Muscle of leg (tissue), 3 donors: ENCODE measurements at regions not wholly inside any gene's neighbourhood (a gene's known extent, or its start where the extent isn't known, plus 50 kb on each side); places are given as distances from the start of the nearest gene placed in this dataset.
"Not testable (repeated sequence)": the region's sequence is repeated elsewhere in the genome, so short reads cannot be mapped to it uniquely, and the experiment has no call there.

Experiments
- DNase-seq: peaks from one replicate; pipeline ENCODE4 v3.0.0; 2013
- H3K27ac ChIP-seq: one replicate; pipeline ENCODE4 v1.5.1; 2013; ENCODE audit warnings: mild to moderate bottlenecking, low read length, control low read depth
- H3K27me3 ChIP-seq: one replicate; pipeline ENCODE4 v1.6.1; 2013; ENCODE audit warnings: low read length; ENCODE audit not compliant: control insufficient read depth, insufficient read depth
- H3K36me3 ChIP-seq: one replicate; pipeline ENCODE4 v1.6.1; 2013; ENCODE audit warnings: low read length; ENCODE audit not compliant: control insufficient read depth, insufficient read depth
- H3K4me1 ChIP-seq: one replicate; pipeline ENCODE4 v1.6.1; 2013; ENCODE audit warnings: low read length; ENCODE audit not compliant: control insufficient read depth, insufficient read depth
- H3K4me3 ChIP-seq: one replicate; pipeline ENCODE4 v1.5.1; 2013; ENCODE audit warnings: low read length, control low read depth
- H3K9me3 ChIP-seq: replicated peaks from 2 replicates; pipeline ENCODE4 v1.6.1; 2013; ENCODE audit warnings: low read depth, low read length; ENCODE audit not compliant: control insufficient read depth
- WGBS: methylation state at CpG from one replicate; pipeline ENCODE4 v1.1.5; 2013; ENCODE audit warnings: missing lambda C conversion rate; ENCODE audit not compliant: insufficient coverage; 5-methylcytosine and 5-hydroxymethylcytosine counted together

DNA sequence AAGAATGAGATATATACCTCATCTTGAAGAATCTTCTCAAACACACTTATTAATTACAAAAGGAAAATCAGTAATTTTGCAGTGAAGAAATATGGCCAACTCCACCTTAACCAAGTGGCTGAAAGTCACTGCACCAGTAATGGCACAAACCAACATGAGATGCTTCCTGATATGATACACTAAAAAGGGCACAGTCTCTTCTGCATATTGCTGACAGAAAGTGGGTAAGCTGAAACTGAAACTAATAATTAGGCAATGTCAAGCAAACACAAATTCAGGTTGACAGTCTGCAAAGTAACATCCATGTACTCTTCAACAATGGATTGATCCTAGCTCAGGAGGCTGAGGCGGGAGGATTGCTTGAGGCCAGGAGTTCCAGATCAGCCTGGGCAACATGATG is 56.1 kb downstream of the ZNF22 start:
- not testable (repeated sequence) for H3K4me1 ChIP-seq, DNase-seq, H3K27me3 ChIP-seq, H3K9me3 ChIP-seq, H3K4me3 ChIP-seq, H3K36me3 ChIP-seq, H3K27ac ChIP-seq
- WGBS, result 80% methylated on average over 1 of the region's 1 CpG

DNA sequence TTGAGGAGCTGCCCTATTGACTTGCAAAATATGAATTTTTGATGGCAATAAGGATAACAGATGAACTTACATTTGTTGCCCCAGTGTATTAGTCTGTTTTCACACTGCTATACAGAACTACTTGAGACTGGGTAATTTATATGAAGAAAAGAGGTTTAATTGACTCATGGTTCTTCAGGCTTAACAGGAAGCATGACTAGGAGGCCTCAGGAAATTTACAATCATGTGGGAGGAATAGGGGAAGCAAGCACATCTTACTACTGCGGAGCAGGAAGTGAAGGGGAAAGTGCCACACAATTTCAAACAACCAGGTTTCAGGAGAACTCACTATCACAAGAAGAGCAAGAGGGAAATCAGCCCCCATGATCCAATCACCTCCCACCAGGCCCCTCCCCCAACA is 57.9 kb downstream of the ZNF22 start:
- Histone ChIP-seq H3K9me3 (no peaks in the 10 kb centered on the region), H3K27ac (no peak overlapping the region), H3K36me3 (no peaks in the 10 kb centered on the region), H3K27me3 (no peaks in the 10 kb centered on the region), H3K4me3 (no peak overlapping the region), H3K4me1 (no peaks in the 10 kb centered on the region)
- no CpG with 5 or more reads among the region's 1 CpG for WGBS
- DNase-seq, result no peak

DNA sequence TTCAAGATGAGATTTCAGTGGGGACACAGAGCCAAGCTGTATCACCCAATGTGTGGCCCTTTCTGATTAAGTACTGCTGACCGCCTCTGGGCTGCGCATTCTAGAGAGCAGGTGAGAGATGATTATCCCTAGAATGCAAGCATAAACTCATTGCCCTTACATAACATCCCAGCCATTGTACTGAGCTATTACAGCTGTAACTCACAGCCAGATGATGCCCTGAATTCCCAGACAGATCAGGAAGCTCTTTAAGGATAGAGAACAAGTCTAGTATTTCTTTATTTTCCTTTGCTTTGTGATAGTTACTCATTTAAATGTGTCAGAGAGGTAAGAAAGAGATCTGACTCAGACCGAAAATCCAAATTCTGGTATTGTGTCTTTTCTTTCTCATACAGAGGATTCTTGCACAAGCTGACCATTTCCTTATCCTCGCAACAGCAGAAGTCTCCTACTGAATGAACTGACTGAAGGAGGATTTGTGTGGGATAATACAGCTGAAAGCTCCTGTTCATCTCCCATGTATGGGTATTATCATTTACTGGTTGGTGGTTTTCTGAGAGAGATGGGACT is 58.4 kb downstream of the ZNF22 start:
- WGBS, result no CpG with 5 or more reads among the region's 4 CpGs
- H3K9me3 ChIP-seq, result no peaks in the 10 kb centered on the region

DNA sequence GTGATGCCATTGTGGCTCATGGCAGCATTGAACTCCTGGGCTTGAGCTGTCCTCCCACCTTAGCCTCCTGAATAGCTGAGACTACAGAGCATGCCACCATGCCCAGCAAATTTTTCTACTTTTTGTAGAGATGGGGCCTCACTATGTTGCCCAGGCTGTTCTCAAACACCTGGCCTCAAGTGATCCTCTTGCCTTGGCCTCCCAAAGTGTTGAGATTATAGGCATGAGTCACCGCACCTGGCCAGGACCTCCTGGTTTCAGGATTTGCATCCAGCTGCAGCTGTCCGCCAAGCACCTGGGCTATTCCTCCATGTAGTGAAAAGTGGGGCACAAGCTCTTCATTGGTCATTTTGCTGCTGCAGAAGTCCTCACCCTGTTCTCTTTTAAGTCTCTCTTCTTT is 58.9 kb downstream of the ZNF22 start:
- H3K9me3 ChIP-seq, result no peaks in the 10 kb centered on the region
- no peaks in the 10 kb centered on the region for H3K27me3 ChIP-seq
- H3K36me3 ChIP-seq, result no peaks in the 10 kb centered on the region
- DNase-seq, result no peak
- WGBS, result 100% methylated on average over 1 of the region's 2 CpGs
- no peaks in the 10 kb centered on the region for H3K4me1 ChIP-seq
- H3K4me3 ChIP-seq, result no peak overlapping the region
- no peak overlapping the region for H3K27ac ChIP-seq

More for the DNA sequence above, 58.4 kb downstream of the ZNF22 start:
- Histone ChIP-seq H3K36me3 (no peaks in the 10 kb centered on the region), H3K4me1 (no peaks in the 10 kb centered on the region), H3K27ac (no peak overlapping the region), H3K4me3 (no peak overlapping the region), H3K27me3 (no peaks in the 10 kb centered on the region)
- DNase-seq, result no peak

DNA sequence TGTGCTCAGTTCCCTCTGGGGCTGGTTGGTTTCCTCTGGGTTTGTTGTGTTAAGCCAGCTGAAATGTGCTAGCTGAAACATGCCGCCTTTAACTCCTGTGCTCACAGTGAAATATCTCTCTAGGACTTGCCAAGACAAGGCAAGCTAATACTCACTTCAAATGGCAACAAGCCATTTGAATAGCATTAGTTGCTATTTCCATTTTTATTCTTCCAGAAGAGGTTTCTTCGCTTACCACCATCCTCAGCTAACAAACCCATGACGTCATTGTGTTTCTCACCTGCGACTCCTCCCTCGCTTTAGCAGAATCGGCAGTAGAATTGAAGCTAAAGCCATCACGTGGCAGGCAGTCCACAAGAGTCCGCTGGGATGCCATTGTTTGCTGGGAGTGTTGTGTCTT is 61.3 kb downstream of the ZNF22 start:
- no peaks in the 10 kb centered on the region for H3K27me3 ChIP-seq
- H3K36me3 ChIP-seq, result no peaks in the 10 kb centered on the region
- no peak for DNase-seq
- H3K9me3 ChIP-seq, result no peaks in the 10 kb centered on the region
- no peak overlapping the region for H3K4me3 ChIP-seq
- H3K4me1 ChIP-seq, result no peaks in the 10 kb centered on the region
- WGBS, result 39% methylated on average over 3 of the region's 8 CpGs
- no peak overlapping the region for H3K27ac ChIP-seq

DNA sequence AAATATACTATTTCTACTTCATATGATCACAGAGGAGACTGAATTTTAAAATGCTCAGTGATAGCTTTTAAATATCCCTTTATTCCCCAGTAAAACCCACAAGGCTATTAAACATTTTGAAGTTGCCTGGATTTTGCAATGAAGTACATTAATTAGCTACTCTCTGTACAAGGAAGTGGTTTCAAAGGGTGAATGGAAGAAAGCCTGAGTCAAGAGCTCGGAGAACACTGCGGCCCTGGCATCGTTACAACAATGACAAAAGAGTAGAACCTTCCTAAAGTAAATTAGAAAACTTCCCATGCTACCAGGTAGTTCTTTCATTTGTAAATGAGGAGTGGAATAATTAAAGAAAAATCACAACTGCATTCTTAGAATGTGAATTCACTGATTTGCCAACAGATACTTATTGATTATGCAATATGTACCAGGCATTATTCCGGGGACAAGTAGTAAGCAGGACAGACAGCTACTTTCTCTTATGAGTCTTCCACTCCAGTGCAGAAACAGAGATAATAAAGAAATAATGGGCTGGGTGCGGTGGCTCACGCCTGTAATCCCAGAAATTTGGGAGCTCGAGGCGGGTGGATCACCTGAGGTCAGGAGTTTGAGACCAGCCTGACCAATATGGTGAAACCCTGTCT is 63.0 kb downstream of the ZNF22 start:
- Histone ChIP-seq H3K27me3 (no peaks in the 10 kb centered on the region), H3K36me3 (no peaks in the 10 kb centered on the region), H3K9me3 (no peaks in the 10 kb centered on the region), H3K4me1 (no peaks in the 10 kb centered on the region), H3K27ac (no peak overlapping the region), H3K4me3 (no peak overlapping the region)
- WGBS, result no CpG with 5 or more reads among the region's 8 CpGs
- no peak for DNase-seq

DNA sequence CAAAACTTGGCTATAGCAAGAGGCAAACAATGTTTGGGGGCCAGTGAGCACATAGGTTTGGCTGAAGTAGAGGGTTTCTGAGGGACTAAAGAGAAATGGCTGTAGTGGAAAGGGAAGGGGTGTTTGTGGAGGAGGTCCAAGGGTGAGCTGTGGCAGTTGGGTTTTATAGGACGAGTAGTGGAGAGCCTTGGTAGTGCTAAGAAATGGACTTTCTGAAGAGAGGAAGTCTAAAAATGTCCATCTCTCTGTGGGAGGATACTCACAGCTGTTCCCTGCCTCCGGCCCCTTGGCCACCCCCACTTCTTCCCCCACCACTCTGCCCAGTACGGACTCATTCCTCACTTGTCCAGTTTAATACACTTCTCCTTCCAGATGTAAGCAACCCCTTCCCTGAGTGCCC is 64.3 kb downstream of the ZNF22 start:
- Histone ChIP-seq H3K4me3 (no peak overlapping the region), H3K9me3 (no peaks in the 10 kb centered on the region), H3K27me3 (no peaks in the 10 kb centered on the region), H3K4me1 (no peaks in the 10 kb centered on the region), H3K27ac (no peak overlapping the region), H3K36me3 (no peaks in the 10 kb centered on the region)
- DNase-seq, result no peak
- no CpG with 5 or more reads among the region's 3 CpGs for WGBS

DNA sequence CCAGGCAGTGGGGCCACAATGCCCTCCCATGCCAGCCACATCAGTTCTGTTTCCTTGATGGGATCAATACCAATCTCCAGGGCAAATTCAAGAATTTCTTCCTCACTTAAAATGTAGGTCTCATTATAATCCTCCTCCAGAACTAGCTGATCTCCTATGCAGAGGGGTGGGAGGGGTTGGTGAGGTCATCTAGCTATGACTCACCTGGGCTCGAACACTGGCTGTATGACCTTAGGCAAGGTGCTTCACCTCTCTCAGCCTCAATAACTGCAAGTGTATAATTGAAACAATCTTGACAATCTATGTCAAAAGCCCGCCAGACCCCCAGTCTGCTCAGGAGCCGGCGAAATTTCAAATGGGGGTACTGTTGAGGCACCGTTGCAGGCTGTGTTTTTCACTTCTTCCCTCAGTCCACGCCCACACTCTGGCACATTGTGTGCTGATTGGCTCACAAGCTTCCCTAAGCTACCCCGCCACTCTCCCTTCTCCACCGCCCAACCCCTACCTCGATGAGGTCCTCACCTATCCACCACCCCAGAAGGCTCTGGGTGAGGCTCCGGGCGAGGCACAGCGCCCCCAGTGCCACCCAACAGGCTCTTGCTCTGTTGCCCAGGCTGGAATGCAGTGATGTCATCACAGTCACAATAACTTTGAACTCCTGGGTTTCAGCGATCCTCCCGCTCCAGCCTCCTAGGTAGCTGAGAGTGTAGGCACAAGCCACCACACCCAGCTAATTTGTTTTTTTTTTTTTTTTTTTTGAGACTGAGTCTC is 70.5 kb downstream of the ZNF22 start:
- Histone ChIP-seq H3K4me3 (no peak overlapping the region), H3K36me3 (no peaks in the 10 kb centered on the region), H3K9me3 (peaks cover 4% of the 10 kb centered on the region), H3K4me1 (no peaks in the 10 kb centered on the region), H3K27me3 (no peaks in the 10 kb centered on the region), H3K27ac (no peak overlapping the region)
- WGBS, result 97% methylated on average over 10 of the region's 14 CpGs
- no peak for DNase-seq

DNA sequence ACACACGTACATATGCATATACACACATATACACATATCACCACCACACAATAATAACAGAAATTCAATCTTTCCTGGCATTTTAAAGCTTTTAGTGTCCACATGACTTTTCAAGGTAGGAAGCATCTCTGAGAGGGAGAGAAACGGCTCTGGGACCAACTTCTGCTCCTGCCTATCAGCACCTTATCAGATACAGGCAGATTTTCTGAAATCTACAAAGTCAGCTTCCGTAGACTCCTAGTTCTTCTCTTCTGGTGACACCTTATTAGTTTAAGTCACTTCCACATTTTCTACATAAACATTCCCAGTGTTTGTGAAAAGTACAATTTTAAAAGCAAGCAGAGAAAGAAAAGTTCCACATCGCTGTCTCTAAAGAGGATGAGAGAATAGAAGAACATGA is 74.5 kb downstream of the ZNF22 start:
- DNase-seq, result no peak
- Histone ChIP-seq H3K4me3 (no peak overlapping the region), H3K36me3 (no peaks in the 10 kb centered on the region), H3K4me1 (no peaks in the 10 kb centered on the region), H3K9me3 (peaks cover 4% of the 10 kb centered on the region), H3K27ac (no peak overlapping the region), H3K27me3 (no peaks in the 10 kb centered on the region)
- WGBS, result 60% methylated on average over 1 of the region's 4 CpGs

DNA sequence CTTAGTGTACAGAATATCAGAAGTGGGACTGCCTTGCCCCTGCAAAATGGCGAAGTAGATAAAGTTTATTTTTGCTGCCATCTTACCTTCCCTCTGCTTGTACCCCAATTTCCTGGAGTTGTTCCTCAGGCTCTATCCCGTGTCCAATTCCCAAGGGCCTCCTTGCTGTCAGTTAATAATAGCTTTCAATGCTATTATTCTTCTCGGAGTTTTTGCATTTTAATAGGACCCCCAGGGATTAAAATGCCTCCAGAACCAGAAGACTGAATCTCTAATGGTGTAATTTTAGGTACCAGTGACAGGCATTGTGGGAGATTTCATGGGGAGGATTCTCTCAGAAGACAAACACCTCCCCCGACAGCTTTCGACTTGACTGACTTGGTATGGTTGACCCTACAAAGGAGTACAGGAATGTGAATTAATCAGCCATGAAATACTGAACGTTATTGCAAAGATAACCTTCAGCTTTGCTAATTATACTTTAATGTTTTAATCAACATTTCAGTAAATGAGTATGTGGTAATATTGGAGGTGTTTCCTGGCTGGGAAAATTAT is 75.2 kb downstream of the ZNF22 start:
- H3K27me3 ChIP-seq, result no peaks in the 10 kb centered on the region
- no peak for DNase-seq
- H3K4me3 ChIP-seq, result no peak overlapping the region
- no peak overlapping the region for H3K27ac ChIP-seq
- peaks cover 4% of the 10 kb centered on the region for H3K9me3 ChIP-seq
- no peaks in the 10 kb centered on the region for H3K4me1 ChIP-seq
- WGBS, result no CpG with 5 or more reads among the region's 6 CpGs
- H3K36me3 ChIP-seq, result no peaks in the 10 kb centered on the region
